ENCODE measurements at regions not wholly inside any gene's neighbourhood (a gene's known extent, or its start where the extent isn't known, plus 50 kb on each side); places are given as distances from the start of the nearest gene placed in this dataset.

DNA sequence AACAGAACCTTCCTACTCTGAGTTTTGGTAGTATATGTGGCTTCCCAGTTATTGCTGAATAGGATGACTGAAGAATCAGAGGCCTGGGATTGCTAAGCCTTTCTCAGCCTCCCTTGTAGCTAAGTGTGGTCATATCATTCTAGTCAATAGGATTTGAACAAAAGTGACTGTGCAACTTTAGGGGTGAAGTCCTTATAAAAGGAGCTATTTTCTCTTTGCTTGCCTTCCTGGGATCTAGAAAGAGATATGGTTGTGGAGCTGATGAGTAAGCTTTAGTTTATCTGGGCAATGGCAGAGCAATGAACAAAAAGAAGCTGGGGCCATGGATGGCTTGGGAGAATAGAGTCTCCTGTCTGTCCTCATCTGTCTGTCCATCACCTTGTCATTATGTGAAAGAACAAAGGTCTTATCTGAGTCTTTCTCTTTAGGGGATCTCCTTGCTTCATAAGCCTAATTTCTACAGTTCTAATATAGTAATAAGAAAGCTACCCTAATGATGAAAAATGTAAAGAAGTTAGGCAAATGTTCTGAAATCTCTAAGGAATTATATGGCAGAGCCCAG lies 91.5 kb downstream of the TENT5C start:
- POLR2A ChIA-PET, result no interaction called here

More for the DNA sequence above, 91.5 kb downstream of the TENT5C start:
- no peak for DNase-seq
- no peaks in the 10 kb centered on the region for H3K79me2 ChIP-seq (ENCODE audit: insufficient read depth)
- no peaks in the 10 kb centered on the region for H4K20me1 ChIP-seq (ENCODE audit: insufficient read depth)
- H3K27me3 ChIP-seq (ENCODE audit: insufficient read depth), result no peaks in the 10 kb centered on the region
- no peak overlapping the region for H3K4me3 ChIP-seq (ENCODE audit: low read depth in 2 of 2, low read length in 1 of 2)
- peak overlapping the region; percentile 57; the same call in 1 of the 2 replicates for H3K9ac ChIP-seq
- no peaks in the 10 kb centered on the region for H3K9me3 ChIP-seq
- peaks cover 0 to 10% of the 10 kb centered on the region in 2 experiments; a peak in 3 of 4 replicates for H3K4me1 ChIP-seq (ENCODE audit: control insufficient read depth in 1 of 2, insufficient read depth in 2 of 2, low read depth in 1 of 2, low read length in 1 of 2)
- H3K36me3 ChIP-seq (replicated peaks in 1 of 2; ENCODE audit: control insufficient read depth in 1 of 2, insufficient read depth in 2 of 2, low read length in 1 of 2), result no peaks in the 10 kb centered on the region
- H3F3A ChIP-seq (replicated peaks; ENCODE audit: insufficient read depth), result peaks cover 3% of the 10 kb centered on the region
- H3K4me2 ChIP-seq, result no peak overlapping the region; the same call in 1 of the 2 replicates
- peak overlapping the region; percentile 27; the same call in 1 of the 2 replicates for H2AFZ ChIP-seq (ENCODE audit: low read depth)
- H3K9me2 ChIP-seq, result no peaks in the 10 kb centered on the region
- TF ChIP-seq RCOR1 (IDR thresholded peaks at IDR 0.05; ENCODE audit: low read length), result no peak
- no peak for TF ChIP-seq FOXJ3 (CRISPR knock-in tag; IDR thresholded peaks at IDR 0.05)
- TF ChIP-seq, protein P1, sequence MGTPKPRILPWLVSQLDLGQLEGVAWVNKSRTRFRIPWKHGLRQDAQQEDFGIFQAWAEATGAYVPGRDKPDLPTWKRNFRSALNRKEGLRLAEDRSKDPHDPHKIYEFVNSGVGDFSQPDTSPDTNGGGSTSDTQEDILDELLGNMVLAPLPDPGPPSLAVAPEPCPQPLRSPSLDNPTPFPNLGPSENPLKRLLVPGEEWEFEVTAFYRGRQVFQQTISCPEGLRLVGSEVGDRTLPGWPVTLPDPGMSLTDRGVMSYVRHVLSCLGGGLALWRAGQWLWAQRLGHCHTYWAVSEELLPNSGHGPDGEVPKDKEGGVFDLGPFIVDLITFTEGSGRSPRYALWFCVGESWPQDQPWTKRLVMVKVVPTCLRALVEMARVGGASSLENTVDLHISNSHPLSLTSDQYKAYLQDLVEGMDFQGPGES (IDR thresholded peaks at IDR 0.05; ENCODE audit: low read depth, low read length), result no peak
- TF ChIP-seq, protein P2, sequence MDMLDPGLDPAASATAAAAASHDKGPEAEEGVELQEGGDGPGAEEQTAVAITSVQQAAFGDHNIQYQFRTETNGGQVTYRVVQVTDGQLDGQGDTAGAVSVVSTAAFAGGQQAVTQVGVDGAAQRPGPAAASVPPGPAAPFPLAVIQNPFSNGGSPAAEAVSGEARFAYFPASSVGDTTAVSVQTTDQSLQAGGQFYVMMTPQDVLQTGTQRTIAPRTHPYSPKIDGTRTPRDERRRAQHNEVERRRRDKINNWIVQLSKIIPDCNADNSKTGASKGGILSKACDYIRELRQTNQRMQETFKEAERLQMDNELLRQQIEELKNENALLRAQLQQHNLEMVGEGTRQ (IDR thresholded peaks at IDR 0.05; ENCODE audit: borderline replicate concordance, low read depth, low read length), result no peak
- TF ChIP-seq, protein P3, sequence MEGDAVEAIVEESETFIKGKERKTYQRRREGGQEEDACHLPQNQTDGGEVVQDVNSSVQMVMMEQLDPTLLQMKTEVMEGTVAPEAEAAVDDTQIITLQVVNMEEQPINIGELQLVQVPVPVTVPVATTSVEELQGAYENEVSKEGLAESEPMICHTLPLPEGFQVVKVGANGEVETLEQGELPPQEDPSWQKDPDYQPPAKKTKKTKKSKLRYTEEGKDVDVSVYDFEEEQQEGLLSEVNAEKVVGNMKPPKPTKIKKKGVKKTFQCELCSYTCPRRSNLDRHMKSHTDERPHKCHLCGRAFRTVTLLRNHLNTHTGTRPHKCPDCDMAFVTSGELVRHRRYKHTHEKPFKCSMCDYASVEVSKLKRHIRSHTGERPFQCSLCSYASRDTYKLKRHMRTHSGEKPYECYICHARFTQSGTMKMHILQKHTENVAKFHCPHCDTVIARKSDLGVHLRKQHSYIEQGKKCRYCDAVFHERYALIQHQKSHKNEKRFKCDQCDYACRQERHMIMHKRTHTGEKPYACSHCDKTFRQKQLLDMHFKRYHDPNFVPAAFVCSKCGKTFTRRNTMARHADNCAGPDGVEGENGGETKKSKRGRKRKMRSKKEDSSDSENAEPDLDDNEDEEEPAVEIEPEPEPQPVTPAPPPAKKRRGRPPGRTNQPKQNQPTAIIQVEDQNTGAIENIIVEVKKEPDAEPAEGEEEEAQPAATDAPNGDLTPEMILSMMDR (IDR thresholded peaks at IDR 0.05), result no peak
- no peak for TF ChIP-seq SMC3 (IDR thresholded peaks at IDR 0.05; ENCODE audit: low read depth, low read length)
- TF ChIP-seq, protein P4, sequence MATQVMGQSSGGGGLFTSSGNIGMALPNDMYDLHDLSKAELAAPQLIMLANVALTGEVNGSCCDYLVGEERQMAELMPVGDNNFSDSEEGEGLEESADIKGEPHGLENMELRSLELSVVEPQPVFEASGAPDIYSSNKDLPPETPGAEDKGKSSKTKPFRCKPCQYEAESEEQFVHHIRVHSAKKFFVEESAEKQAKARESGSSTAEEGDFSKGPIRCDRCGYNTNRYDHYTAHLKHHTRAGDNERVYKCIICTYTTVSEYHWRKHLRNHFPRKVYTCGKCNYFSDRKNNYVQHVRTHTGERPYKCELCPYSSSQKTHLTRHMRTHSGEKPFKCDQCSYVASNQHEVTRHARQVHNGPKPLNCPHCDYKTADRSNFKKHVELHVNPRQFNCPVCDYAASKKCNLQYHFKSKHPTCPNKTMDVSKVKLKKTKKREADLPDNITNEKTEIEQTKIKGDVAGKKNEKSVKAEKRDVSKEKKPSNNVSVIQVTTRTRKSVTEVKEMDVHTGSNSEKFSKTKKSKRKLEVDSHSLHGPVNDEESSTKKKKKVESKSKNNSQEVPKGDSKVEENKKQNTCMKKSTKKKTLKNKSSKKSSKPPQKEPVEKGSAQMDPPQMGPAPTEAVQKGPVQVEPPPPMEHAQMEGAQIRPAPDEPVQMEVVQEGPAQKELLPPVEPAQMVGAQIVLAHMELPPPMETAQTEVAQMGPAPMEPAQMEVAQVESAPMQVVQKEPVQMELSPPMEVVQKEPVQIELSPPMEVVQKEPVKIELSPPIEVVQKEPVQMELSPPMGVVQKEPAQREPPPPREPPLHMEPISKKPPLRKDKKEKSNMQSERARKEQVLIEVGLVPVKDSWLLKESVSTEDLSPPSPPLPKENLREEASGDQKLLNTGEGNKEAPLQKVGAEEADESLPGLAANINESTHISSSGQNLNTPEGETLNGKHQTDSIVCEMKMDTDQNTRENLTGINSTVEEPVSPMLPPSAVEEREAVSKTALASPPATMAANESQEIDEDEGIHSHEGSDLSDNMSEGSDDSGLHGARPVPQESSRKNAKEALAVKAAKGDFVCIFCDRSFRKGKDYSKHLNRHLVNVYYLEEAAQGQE (IDR thresholded peaks at IDR 0.05; ENCODE audit: low read depth, low read length), result no peak
- TF ChIP-seq RXRA (IDR thresholded peaks at IDR 0.05; ENCODE audit: borderline replicate concordance, low read depth), result no peak
- no peak for TF ChIP-seq MXI1 (IDR thresholded peaks at IDR 0.05; ENCODE audit: low read depth, low read length)
- TF ChIP-seq, protein P5, sequence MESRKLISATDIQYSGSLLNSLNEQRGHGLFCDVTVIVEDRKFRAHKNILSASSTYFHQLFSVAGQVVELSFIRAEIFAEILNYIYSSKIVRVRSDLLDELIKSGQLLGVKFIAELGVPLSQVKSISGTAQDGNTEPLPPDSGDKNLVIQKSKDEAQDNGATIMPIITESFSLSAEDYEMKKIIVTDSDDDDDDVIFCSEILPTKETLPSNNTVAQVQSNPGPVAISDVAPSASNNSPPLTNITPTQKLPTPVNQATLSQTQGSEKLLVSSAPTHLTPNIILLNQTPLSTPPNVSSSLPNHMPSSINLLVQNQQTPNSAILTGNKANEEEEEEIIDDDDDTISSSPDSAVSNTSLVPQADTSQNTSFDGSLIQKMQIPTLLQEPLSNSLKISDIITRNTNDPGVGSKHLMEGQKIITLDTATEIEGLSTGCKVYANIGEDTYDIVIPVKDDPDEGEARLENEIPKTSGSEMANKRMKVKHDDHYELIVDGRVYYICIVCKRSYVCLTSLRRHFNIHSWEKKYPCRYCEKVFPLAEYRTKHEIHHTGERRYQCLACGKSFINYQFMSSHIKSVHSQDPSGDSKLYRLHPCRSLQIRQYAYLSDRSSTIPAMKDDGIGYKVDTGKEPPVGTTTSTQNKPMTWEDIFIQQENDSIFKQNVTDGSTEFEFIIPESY (IDR thresholded peaks at IDR 0.05; ENCODE audit: borderline replicate concordance, low read depth), result no peak
- TF ChIP-seq SIN3A (IDR thresholded peaks at IDR 0.05; ENCODE audit: borderline replicate concordance, low read depth, low read length), result no peak
- CTCF ChIA-PET, result interaction anchor here (1.0 to 2.3 kb wide), 3 partner anchors 11 to 163 kb away, joined by 4 to 9 read pairs (median 4); no protein-coding TSS in a partner anchor
- peak overlapping the region in 1 of 2 experiments; percentile 98; a peak in 2 of 4 replicates for H3K27ac ChIP-seq (ENCODE audit: low read depth in 2 of 2, low read length in 1 of 2)

Measured in SK-N-SH (cell line).